Keratinocyte (primary cell): ENCODE measurements at regions not wholly inside any gene's neighbourhood (a gene's known extent, or its start where the extent isn't known, plus 50 kb on each side); places are given as distances from the start of the nearest gene placed in this dataset.

Experiments
- DNase-seq: peaks from one replicate; pipeline ENCODE4 v3.0.0-alpha.2; 2011; ENCODE audit warnings: low read depth, missing footprints, low spot score
- FAIRE-seq: peaks from 2 replicates; lab custom pipeline; 2011; peaks lifted over from hg19 to GRCh38; lab: Jason Lieb, UNC
- H2AFZ ChIP-seq: 2 replicates; pipeline ENCODE4 v1.6.0; 2012; ENCODE audit warnings: low read length, control low read depth, inconsistent platforms; ENCODE audit not compliant: control insufficient read depth
- H3K27ac ChIP-seq: 2 replicates; pipeline ENCODE4 v1.5.1; 2011; ENCODE audit warnings: low read length; ENCODE audit not compliant: control insufficient read depth, insufficient read depth
- H3K27me3 ChIP-seq: 3 replicates; pipeline ENCODE4 v1.6.0; 2011; ENCODE audit warnings: low read length; ENCODE audit not compliant: control insufficient read depth, insufficient read depth; ENCODE audit errors: extremely low read depth
- H3K36me3 ChIP-seq, 2 experiments: 2 replicates in 1 of 2; 3 replicates in 1 of 2; pipeline ENCODE4 v1.5.1; 2011; ENCODE audit warnings: low read length in 2 of 2, mild to moderate bottlenecking in 1 of 2; ENCODE audit not compliant: control insufficient read depth in 2 of 2, insufficient read depth in 2 of 2; ENCODE audit errors: extremely low read depth in 1 of 2
- H3K4me1 ChIP-seq: 3 replicates; pipeline ENCODE4 v1.5.1; 2011; ENCODE audit warnings: low read length; ENCODE audit not compliant: control insufficient read depth, insufficient read depth; ENCODE audit errors: extremely low read depth
- H3K4me2 ChIP-seq: 3 replicates; pipeline ENCODE4 v1.6.0; 2011; ENCODE audit warnings: low read depth, low read length; ENCODE audit not compliant: control insufficient read depth, insufficient read depth; ENCODE audit errors: extremely low read depth
- H3K4me3 ChIP-seq, 3 experiments: fragments of 200-600 bp in 1 of 3; sonication (generic) in 1 of 3; 2 replicates in 2 of 3; 3 replicates in 1 of 3; pipeline ENCODE4 v1.5.1; 2011 to 2016; ENCODE audit warnings: low read length in 3 of 3, mild to moderate bottlenecking in 3 of 3, control low read depth in 2 of 3, inconsistent platforms in 1 of 3, low read depth in 1 of 3, mixed read lengths in 1 of 3, mixed run types in 1 of 3, moderate library complexity in 1 of 3; ENCODE audit not compliant: control insufficient read depth in 2 of 3, insufficient read depth in 2 of 3; ENCODE audit errors: extremely low read depth in 1 of 3
- H3K79me2 ChIP-seq: 2 replicates; pipeline ENCODE4 v1.6.0; 2012; ENCODE audit warnings: low read length; ENCODE audit not compliant: control insufficient read depth, insufficient read depth
- H3K9ac ChIP-seq: 3 replicates; pipeline ENCODE4 v1.6.0; 2011; ENCODE audit warnings: low read length; ENCODE audit not compliant: control insufficient read depth, insufficient read depth; ENCODE audit errors: extremely low read depth
- H3K9me1 ChIP-seq: 3 replicates; pipeline ENCODE4 v1.6.0; 2011; ENCODE audit warnings: low read length; ENCODE audit not compliant: control insufficient read depth, insufficient read depth; ENCODE audit errors: extremely low read depth
- H3K9me3 ChIP-seq: 2 replicates; pipeline ENCODE4 v1.5.1; 2012; ENCODE audit warnings: low read depth, low read length; ENCODE audit not compliant: control insufficient read depth
- H4K20me1 ChIP-seq: 3 replicates; pipeline ENCODE4 v1.6.0; 2011; ENCODE audit warnings: low read length; ENCODE audit not compliant: control insufficient read depth, insufficient read depth; ENCODE audit errors: extremely low read depth
- EZH2 ChIP-seq: IDR thresholded peaks from one replicate; pipeline ENCODE4 v1.6.1; 2012; ENCODE audit warnings: inconsistent platforms, mild to moderate bottlenecking, low read length, moderate library complexity
- dilution Hi-C: fragments of 300-500 bp; cut with MboI; formaldehyde crosslinking; loops from one replicate; pipeline ENCODE4 v1.7.0; 2020; ENCODE audit warnings: low sequenced_read_pairs; ENCODE audit not compliant: extremely low pct_ligation_motif_present
- TF ChIP-seq, protein P1 (sequence below), 3 experiments: IDR thresholded peaks in 1 of 3; conservative IDR thresholded peaks in 1 of 3; optimal IDR thresholded peaks in 1 of 3; 2 replicates in 2 of 3; 3 replicates in 1 of 3; pipeline versions ENCODE3 to v1.5.1; 2011; ENCODE audit warnings: low read length in 3 of 3, mild to moderate bottlenecking in 3 of 3, moderate library complexity in 2 of 3, control low read depth in 1 of 3, inconsistent platforms in 1 of 3; ENCODE audit not compliant: insufficient read depth in 2 of 3; ENCODE audit errors: extremely low read depth in 1 of 3

DNA sequence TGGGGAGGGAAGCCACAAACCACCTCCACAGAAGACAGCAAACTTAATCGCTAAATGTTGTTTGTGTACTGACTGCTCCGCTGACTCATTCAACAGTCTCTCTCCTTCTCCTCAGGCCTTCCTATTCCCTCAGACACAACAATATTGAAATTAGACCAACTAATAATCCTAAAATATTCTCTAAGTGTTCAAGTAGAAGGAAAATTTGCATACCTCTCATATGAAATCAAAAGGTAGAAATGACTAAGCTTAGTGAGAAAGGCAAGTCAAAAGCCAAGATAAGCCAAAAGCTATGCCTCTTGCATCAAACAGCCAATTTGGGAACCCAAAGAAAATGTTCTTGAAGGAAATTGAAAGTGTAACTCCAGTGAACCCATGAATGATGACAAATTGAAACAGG lies 75.7 kb upstream of the ARHGAP24 start:
- Histone ChIP-seq H3K27ac (no peak overlapping the region), H3K4me3 (no peak overlapping the region), H3K9me3 (no peaks in the 10 kb centered on the region), H3K36me3 (no peaks in the 10 kb centered on the region), H2AFZ (no peak overlapping the region), H3K9ac (no peak overlapping the region), H3K79me2 (no peaks in the 10 kb centered on the region), H3K4me2 (no peak overlapping the region), H3K27me3 (no peaks in the 10 kb centered on the region), H3K4me1 (no peaks in the 10 kb centered on the region), H4K20me1 (no peaks in the 10 kb centered on the region), H3K9me1 (no peaks in the 10 kb centered on the region)
- TF ChIP-seq, protein P1, sequence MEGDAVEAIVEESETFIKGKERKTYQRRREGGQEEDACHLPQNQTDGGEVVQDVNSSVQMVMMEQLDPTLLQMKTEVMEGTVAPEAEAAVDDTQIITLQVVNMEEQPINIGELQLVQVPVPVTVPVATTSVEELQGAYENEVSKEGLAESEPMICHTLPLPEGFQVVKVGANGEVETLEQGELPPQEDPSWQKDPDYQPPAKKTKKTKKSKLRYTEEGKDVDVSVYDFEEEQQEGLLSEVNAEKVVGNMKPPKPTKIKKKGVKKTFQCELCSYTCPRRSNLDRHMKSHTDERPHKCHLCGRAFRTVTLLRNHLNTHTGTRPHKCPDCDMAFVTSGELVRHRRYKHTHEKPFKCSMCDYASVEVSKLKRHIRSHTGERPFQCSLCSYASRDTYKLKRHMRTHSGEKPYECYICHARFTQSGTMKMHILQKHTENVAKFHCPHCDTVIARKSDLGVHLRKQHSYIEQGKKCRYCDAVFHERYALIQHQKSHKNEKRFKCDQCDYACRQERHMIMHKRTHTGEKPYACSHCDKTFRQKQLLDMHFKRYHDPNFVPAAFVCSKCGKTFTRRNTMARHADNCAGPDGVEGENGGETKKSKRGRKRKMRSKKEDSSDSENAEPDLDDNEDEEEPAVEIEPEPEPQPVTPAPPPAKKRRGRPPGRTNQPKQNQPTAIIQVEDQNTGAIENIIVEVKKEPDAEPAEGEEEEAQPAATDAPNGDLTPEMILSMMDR (optimal IDR thresholded peaks at IDR 0.05 in 1 of 3, IDR thresholded peaks at IDR 0.05 in 1 of 3, conservative IDR thresholded peaks at IDR 0.05 in 1 of 3; ENCODE audit: extremely low read depth in 1 of 3, insufficient read depth in 2 of 3, low read length in 3 of 3) = no peak
- TF ChIP-seq EZH2 = no peak
- DNase-seq (no peak), FAIRE-seq (no peak)
- dilution Hi-C loops = no loop called here

DNA sequence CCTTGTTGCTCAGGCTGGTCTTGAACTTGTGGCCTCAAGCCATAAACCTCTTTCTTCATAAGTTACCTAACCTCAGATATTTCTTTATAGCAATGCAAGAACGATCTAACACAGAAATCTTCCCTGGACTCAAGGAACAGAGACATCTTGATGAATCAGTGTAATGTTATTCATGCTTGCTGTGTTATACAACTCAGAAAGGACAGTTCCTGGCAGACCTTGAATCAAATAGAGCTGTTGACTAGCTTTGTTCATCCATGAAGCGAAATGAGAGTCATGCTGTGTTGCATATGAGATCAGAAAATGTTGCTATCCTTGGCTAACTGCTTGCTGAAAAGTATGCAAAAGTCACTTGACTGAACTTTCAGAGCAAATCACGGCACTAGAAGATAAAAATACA lies 72.6 kb upstream of the ARHGAP24 start:
- dilution Hi-C loops = no loop called here
- no peaks in the 10 kb centered on the region for H3K4me1 ChIP-seq
- no peak overlapping the region for H3K4me3 ChIP-seq
- H3K4me2 ChIP-seq = no peak overlapping the region
- DNase-seq (no peak), FAIRE-seq (no peak)
- no peak for TF ChIP-seq EZH2
- TF ChIP-seq, protein P1 (optimal IDR thresholded peaks at IDR 0.05 in 1 of 3, IDR thresholded peaks at IDR 0.05 in 1 of 3, conservative IDR thresholded peaks at IDR 0.05 in 1 of 3; ENCODE audit: extremely low read depth in 1 of 3, insufficient read depth in 2 of 3, low read length in 3 of 3) = no peak
- no peak overlapping the region for H2AFZ ChIP-seq
- H3K27ac ChIP-seq = no peak overlapping the region
- H3K9me3 ChIP-seq = no peaks in the 10 kb centered on the region
- H3K27me3 ChIP-seq = no peaks in the 10 kb centered on the region
- H4K20me1 ChIP-seq = no peaks in the 10 kb centered on the region
- no peak overlapping the region for H3K9ac ChIP-seq
- H3K79me2 ChIP-seq = no peaks in the 10 kb centered on the region
- H3K36me3 ChIP-seq = no peaks in the 10 kb centered on the region
- no peaks in the 10 kb centered on the region for H3K9me1 ChIP-seq
